ENCODE measurements at regions not wholly inside any gene's neighbourhood (a gene's known extent, or its start where the extent isn't known, plus 50 kb on each side); places are given as distances from the start of the nearest gene placed in this dataset.

- peak; percentile 75 for TF ChIP-seq CTCF (IDR thresholded peaks at IDR 0.05)
Measured at GRCh38 chr1:58047265-58047858, 499.2 kb downstream of the OMA1 start.

- TF ChIP-seq CTCF (IDR thresholded peaks at IDR 0.05): no peak
Measured at GRCh38 chr1:58045094-58045705, 501.3 kb downstream of the OMA1 start.

- no peak for TF ChIP-seq CTCF (IDR thresholded peaks at IDR 0.05)
Measured at GRCh38 chr1:58041621-58042020, 504.9 kb downstream of the OMA1 start.

GRCh38 chr1:58038574-58038973 lies 508.0 kb downstream of the OMA1 start:
- TF ChIP-seq CTCF (IDR thresholded peaks at IDR 0.05): no peak

- TF ChIP-seq CTCF (IDR thresholded peaks at IDR 0.05): no peak; the same call in 1 of the 2 replicates
Measured at GRCh38 chr1:58035523-58035922, 511.0 kb downstream of the OMA1 start.

GRCh38 chr1:58033311-58033710 lies 513.2 kb downstream of the OMA1 start:
- no peak for TF ChIP-seq CTCF (IDR thresholded peaks at IDR 0.05)

- no peak for TF ChIP-seq CTCF (IDR thresholded peaks at IDR 0.05)
Measured at GRCh38 chr1:58032611-58033073, 513.9 kb downstream of the OMA1 start.
